Spinal cord (tissue), 9 donors: ENCODE measurements at regions not wholly inside any gene's neighbourhood (a gene's known extent, or its start where the extent isn't known, plus 50 kb on each side); places are given as distances from the start of the nearest gene placed in this dataset.
A peak's percentile ranks its signal among the peaks of the same experiment; 100 is the strongest.
"Not testable (repeated sequence)": the region's sequence is repeated elsewhere in the genome, so short reads cannot be mapped to it uniquely, and the experiment has no call there.

Source experiments
- DNase-seq, 6 donors: peaks; one replicate each; pipeline versions ENCODE4 v3.0.0 to v3.0.0-alpha.2; 2013 to 2015; ENCODE audit warnings: low spot score in 6 of 6, low read depth in 4 of 6
- H3K27ac ChIP-seq: one replicate; pipeline ENCODE4 v1.5.1; 2013; ENCODE audit warnings: low read depth, low read length, control low read depth
- H3K27me3 ChIP-seq: one replicate; pipeline ENCODE4 v1.6.1; 2013; ENCODE audit warnings: low read length; ENCODE audit not compliant: control insufficient read depth, insufficient read depth
- H3K36me3 ChIP-seq: one replicate; pipeline ENCODE4 v1.6.1; 2013; ENCODE audit warnings: low read length; ENCODE audit not compliant: control insufficient read depth, insufficient read depth
- H3K4me1 ChIP-seq: one replicate; pipeline ENCODE4 v1.6.1; 2013; ENCODE audit warnings: low read length; ENCODE audit not compliant: control insufficient read depth, insufficient read depth
- H3K4me3 ChIP-seq: one replicate; pipeline ENCODE4 v1.5.1; 2013; ENCODE audit warnings: low read depth, low read length, control low read depth
- H3K9me3 ChIP-seq: one replicate; pipeline ENCODE4 v1.6.1; 2013; ENCODE audit warnings: low read length; ENCODE audit not compliant: control insufficient read depth, insufficient read depth
- WGBS: methylation state at CpG from one replicate; pipeline ENCODE4 v1.1.5; 2013; ENCODE audit warnings: missing lambda C conversion rate; ENCODE audit not compliant: insufficient coverage; 5-methylcytosine and 5-hydroxymethylcytosine counted together
- donor health status: healthy.

- no peaks in the 10 kb centered on the region for H3K9me3 ChIP-seq
- H3K4me1 ChIP-seq = no peaks in the 10 kb centered on the region
- DNase-seq = no peak
- H3K27me3 ChIP-seq = no peaks in the 10 kb centered on the region
- H3K27ac ChIP-seq = no peak overlapping the region
- no CpG with 5 or more reads among the region's 1 CpG for WGBS
- no peak overlapping the region for H3K4me3 ChIP-seq
- H3K36me3 ChIP-seq = no peaks in the 10 kb centered on the region
These were observed 275.4 kb downstream of the FAT4 start for GRCh38 chr4:125590158-125590557.

GRCh38 chr4:125591290-125591689, 276.5 kb downstream of the FAT4 start:
- H3K9me3 ChIP-seq = no peaks in the 10 kb centered on the region
- no peaks in the 10 kb centered on the region for H3K4me1 ChIP-seq
- H3K36me3 ChIP-seq = no peaks in the 10 kb centered on the region
- no peak overlapping the region for H3K27ac ChIP-seq
- no peak for DNase-seq
- no peaks in the 10 kb centered on the region for H3K27me3 ChIP-seq
- no peak overlapping the region for H3K4me3 ChIP-seq
- WGBS = 88% methylated on average over 7 of the region's 8 CpGs

- WGBS = no CpG with 5 or more reads among the region's 4 CpGs
- no peaks in the 10 kb centered on the region for H3K4me1 ChIP-seq
- H3K4me3 ChIP-seq = no peak overlapping the region
- H3K9me3 ChIP-seq = no peaks in the 10 kb centered on the region
- no peaks in the 10 kb centered on the region for H3K27me3 ChIP-seq
- H3K27ac ChIP-seq = no peak overlapping the region
- no peaks in the 10 kb centered on the region for H3K36me3 ChIP-seq
- no peak for DNase-seq
These were observed 279.4 kb downstream of the FAT4 start for GRCh38 chr4:125594056-125594602.

GRCh38 chr4:125605926-125606325, 291.2 kb downstream of the FAT4 start:
- not testable (repeated sequence) for DNase-seq, H3K27me3 ChIP-seq, H3K36me3 ChIP-seq, H3K27ac ChIP-seq, H3K9me3 ChIP-seq, H3K4me3 ChIP-seq, H3K4me1 ChIP-seq
- no CpG with 5 or more reads among the region's 2 CpGs for WGBS

GRCh38 chr4:125620066-125620860, 305.5 kb downstream of the FAT4 start:
- Histone ChIP-seq H3K4me1 (no peaks in the 10 kb centered on the region), H3K36me3 (no peaks in the 10 kb centered on the region), H3K27me3 (no peaks in the 10 kb centered on the region), H3K27ac (no peak overlapping the region), H3K4me3 (no peak overlapping the region), H3K9me3 (no peaks in the 10 kb centered on the region)
- no CpG with 5 or more reads among the region's 3 CpGs for WGBS
- DNase-seq = no peak

- H3K27ac ChIP-seq = no peak overlapping the region
- no peaks in the 10 kb centered on the region for H3K4me1 ChIP-seq
- H3K4me3 ChIP-seq = no peak overlapping the region
- DNase-seq = no peak
- H3K9me3 ChIP-seq = no peaks in the 10 kb centered on the region
- H3K36me3 ChIP-seq = no peaks in the 10 kb centered on the region
- H3K27me3 ChIP-seq = no peaks in the 10 kb centered on the region
- WGBS = 100% methylated on average over 1 of the region's 1 CpG
These were observed 310.2 kb downstream of the FAT4 start for GRCh38 chr4:125624951-125625350.

- Histone ChIP-seq H3K36me3 (no peaks in the 10 kb centered on the region), H3K4me3 (no peak overlapping the region), H3K27ac (no peak overlapping the region), H3K4me1 (no peaks in the 10 kb centered on the region), H3K27me3 (no peaks in the 10 kb centered on the region), H3K9me3 (no peaks in the 10 kb centered on the region)
- WGBS = no CpG with 5 or more reads among the region's 1 CpG
- peak in 1 of 6 donors; percentile 39 for DNase-seq
These were observed 312.2 kb downstream of the FAT4 start for GRCh38 chr4:125626946-125627345.

GRCh38 chr4:125639182-125639621, 324.4 kb downstream of the FAT4 start:
- H3K36me3 ChIP-seq = no peaks in the 10 kb centered on the region
- no peak overlapping the region for H3K4me3 ChIP-seq
- no peaks in the 10 kb centered on the region for H3K27me3 ChIP-seq
- DNase-seq = peak in 2 of 6 donors; percentile 21 to 29
- peaks cover 8% of the 10 kb centered on the region for H3K4me1 ChIP-seq
- H3K27ac ChIP-seq = no peak overlapping the region
- no peaks in the 10 kb centered on the region for H3K9me3 ChIP-seq
- 32% methylated on average over 6 of the region's 6 CpGs for WGBS

- H3K4me1 ChIP-seq = peaks cover 8% of the 10 kb centered on the region
- DNase-seq = no peak
- no peak overlapping the region for H3K27ac ChIP-seq
- no peaks in the 10 kb centered on the region for H3K36me3 ChIP-seq
- no CpG with 5 or more reads among the region's 1 CpG for WGBS
- no peak overlapping the region for H3K4me3 ChIP-seq
- no peaks in the 10 kb centered on the region for H3K9me3 ChIP-seq
- no peaks in the 10 kb centered on the region for H3K27me3 ChIP-seq
These were observed 326.9 kb downstream of the FAT4 start for GRCh38 chr4:125641611-125642010.

GRCh38 chr4:125642645-125643044, 327.9 kb downstream of the FAT4 start:
- H3K36me3 ChIP-seq = no peaks in the 10 kb centered on the region
- WGBS = 76% methylated on average over 4 of the region's 5 CpGs

More at GRCh38 chr4:125642645-125643044, 327.9 kb downstream of the FAT4 start:
- Histone ChIP-seq H3K9me3 (no peaks in the 10 kb centered on the region), H3K27me3 (no peaks in the 10 kb centered on the region), H3K4me3 (no peak overlapping the region), H3K27ac (no peak overlapping the region), H3K4me1 (peaks cover 8% of the 10 kb centered on the region)
- DNase-seq = no peak
